Stomach smooth muscle (tissue), 2 donors: ENCODE measurements at regions not wholly inside any gene's neighbourhood (a gene's known extent, or its start where the extent isn't known, plus 50 kb on each side); places are given as distances from the start of the nearest gene placed in this dataset.

ENCODE experiments used
- H3K27ac ChIP-seq: one replicate; pipeline ENCODE4 v1.7.0; 2013; ENCODE audit warnings: mild to moderate bottlenecking, low read length, inconsistent platforms
- H3K27me3 ChIP-seq, 2 donors: one replicate each; pipeline ENCODE4 v1.7.0; 2013; ENCODE audit warnings: low read length in 2 of 2; ENCODE audit not compliant: insufficient read depth in 2 of 2, control insufficient read depth in 1 of 2
- H3K36me3 ChIP-seq, 2 donors: one replicate each; pipeline ENCODE4 v1.7.0; 2013; ENCODE audit warnings: low read length in 2 of 2; ENCODE audit not compliant: control insufficient read depth in 2 of 2, insufficient read depth in 2 of 2
- H3K4me1 ChIP-seq: one replicate; pipeline ENCODE4 v1.7.0; 2013; ENCODE audit warnings: low read length; ENCODE audit not compliant: control insufficient read depth, insufficient read depth
- H3K4me3 ChIP-seq, 2 donors: one replicate each; pipeline ENCODE4 v1.7.0; 2013; ENCODE audit warnings: low read length in 2 of 2
- H3K9ac ChIP-seq, 2 donors: one replicate each; pipeline ENCODE4 v1.7.0; 2013; ENCODE audit warnings: low read length in 2 of 2, mild to moderate bottlenecking in 1 of 2
- H3K9me3 ChIP-seq, 2 donors: one replicate each; pipeline ENCODE4 v1.7.0; 2013; ENCODE audit warnings: low read length in 2 of 2; ENCODE audit not compliant: control insufficient read depth in 2 of 2
- donor health status: healthy.
- donor health status: Pancreatic carcinoma.

GRCh38 chr5:37892586-37892985 is 52.7 kb upstream of the GDNF start:
- Histone ChIP-seq H3K27me3 (no peaks in the 10 kb centered on the region), H3K9ac (no peak overlapping the region), H3K36me3 (no peaks in the 10 kb centered on the region), H3K4me3 (no peak overlapping the region), H3K4me1 (peaks cover 5% of the 10 kb centered on the region), H3K9me3 (peaks cover 0 to 4% of the 10 kb centered on the region in 2 donors), H3K27ac (no peak overlapping the region)

GRCh38 chr5:37891832-37892231 is 52.0 kb upstream of the GDNF start:
- Histone ChIP-seq H3K9ac (no peak overlapping the region), H3K4me3 (no peak overlapping the region), H3K27me3 (no peaks in the 10 kb centered on the region), H3K4me1 (peaks cover 7% of the 10 kb centered on the region), H3K9me3 (peaks cover 0 to 4% of the 10 kb centered on the region in 2 donors), H3K36me3 (no peaks in the 10 kb centered on the region), H3K27ac (no peak overlapping the region)

- Histone ChIP-seq H3K27ac (no peak overlapping the region), H3K27me3 (no peaks in the 10 kb centered on the region), H3K4me3 (no peak overlapping the region), H3K9me3 (peaks cover 0 to 4% of the 10 kb centered on the region in 2 donors), H3K4me1 (peaks cover 13% of the 10 kb centered on the region), H3K9ac (no peak overlapping the region), H3K36me3 (no peaks in the 10 kb centered on the region)
Observed at GRCh38 chr5:37889612-37890317, 49.9 kb upstream of the GDNF start.
